NT2/D1 (cell line): ENCODE measurements at regions not wholly inside any gene's neighbourhood (a gene's known extent, or its start where the extent isn't known, plus 50 kb on each side); places are given as distances from the start of the nearest gene placed in this dataset.

Source experiments
- SUZ12 ChIP-seq: IDR thresholded peaks from 2 replicates; pipeline ENCODE4 v1.6.1; 2011; ENCODE audit not compliant: insufficient read length, insufficient read depth; ENCODE audit errors: extremely low read depth
- YY1 ChIP-seq: IDR thresholded peaks from 2 replicates; pipeline ENCODE4 v1.6.1; 2011; ENCODE audit not compliant: insufficient read length, insufficient read depth

GRCh38 chr19:31054430-31054829 lies 294.8 kb downstream of the TSHZ3 start:
- TF ChIP-seq YY1 (no peak), SUZ12 (no peak)
